ENCODE measurements at regions not wholly inside any gene's neighbourhood (a gene's known extent, or its start where the extent isn't known, plus 50 kb on each side); places are given as distances from the start of the nearest gene placed in this dataset.

- no peak for DNase-seq (ENCODE audit: low read depth in 2 of 2)
These were observed 53.8 kb upstream of the APP start for GRCh38 chr21:26224366-26224765.

All from lung microvascular endothelial cell (primary cell).